AG10803 (cell line): ENCODE measurements at regions not wholly inside any gene's neighbourhood (a gene's known extent, or its start where the extent isn't known, plus 50 kb on each side); places are given as distances from the start of the nearest gene placed in this dataset.

Source experiments
- DNase-seq: peaks from one replicate; pipeline ENCODE4 v3.0.0; 2010; ENCODE audit warnings: low read depth
- H3K4me3 ChIP-seq: 2 replicates; pipeline ENCODE4 v1.5.1; 2011; ENCODE audit warnings: mild to moderate bottlenecking, low read length, control low read depth
- TF ChIP-seq, protein P1 (sequence below): conservative IDR thresholded peaks from 2 replicates; pipeline ENCODE4 v1.5.1; 2011; ENCODE audit warnings: mild to moderate bottlenecking, low read length, control low read depth, inconsistent platforms

DNA sequence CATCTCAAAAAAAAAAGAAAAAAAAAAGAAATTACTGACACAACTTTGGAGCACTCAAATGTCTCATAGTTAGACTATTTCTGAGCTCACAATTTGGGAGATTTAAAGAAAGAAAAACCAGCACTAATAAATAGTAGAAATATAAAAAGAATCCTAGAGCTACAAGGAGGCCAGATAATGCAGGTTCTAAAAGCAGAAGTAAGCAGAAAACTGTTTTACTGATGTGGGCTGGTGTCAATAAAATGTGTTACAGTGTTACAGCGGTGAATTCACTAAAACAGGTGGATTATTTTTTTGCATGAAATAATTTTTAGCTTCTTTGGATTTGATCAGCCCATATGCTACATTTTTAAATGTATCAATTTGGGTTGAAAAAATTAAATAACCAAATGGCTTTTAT is 375.9 kb downstream of the GPM6A start:
- H3K4me3 ChIP-seq = no peak overlapping the region
- no peak for DNase-seq
- TF ChIP-seq, protein P1, sequence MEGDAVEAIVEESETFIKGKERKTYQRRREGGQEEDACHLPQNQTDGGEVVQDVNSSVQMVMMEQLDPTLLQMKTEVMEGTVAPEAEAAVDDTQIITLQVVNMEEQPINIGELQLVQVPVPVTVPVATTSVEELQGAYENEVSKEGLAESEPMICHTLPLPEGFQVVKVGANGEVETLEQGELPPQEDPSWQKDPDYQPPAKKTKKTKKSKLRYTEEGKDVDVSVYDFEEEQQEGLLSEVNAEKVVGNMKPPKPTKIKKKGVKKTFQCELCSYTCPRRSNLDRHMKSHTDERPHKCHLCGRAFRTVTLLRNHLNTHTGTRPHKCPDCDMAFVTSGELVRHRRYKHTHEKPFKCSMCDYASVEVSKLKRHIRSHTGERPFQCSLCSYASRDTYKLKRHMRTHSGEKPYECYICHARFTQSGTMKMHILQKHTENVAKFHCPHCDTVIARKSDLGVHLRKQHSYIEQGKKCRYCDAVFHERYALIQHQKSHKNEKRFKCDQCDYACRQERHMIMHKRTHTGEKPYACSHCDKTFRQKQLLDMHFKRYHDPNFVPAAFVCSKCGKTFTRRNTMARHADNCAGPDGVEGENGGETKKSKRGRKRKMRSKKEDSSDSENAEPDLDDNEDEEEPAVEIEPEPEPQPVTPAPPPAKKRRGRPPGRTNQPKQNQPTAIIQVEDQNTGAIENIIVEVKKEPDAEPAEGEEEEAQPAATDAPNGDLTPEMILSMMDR = no peak

DNA sequence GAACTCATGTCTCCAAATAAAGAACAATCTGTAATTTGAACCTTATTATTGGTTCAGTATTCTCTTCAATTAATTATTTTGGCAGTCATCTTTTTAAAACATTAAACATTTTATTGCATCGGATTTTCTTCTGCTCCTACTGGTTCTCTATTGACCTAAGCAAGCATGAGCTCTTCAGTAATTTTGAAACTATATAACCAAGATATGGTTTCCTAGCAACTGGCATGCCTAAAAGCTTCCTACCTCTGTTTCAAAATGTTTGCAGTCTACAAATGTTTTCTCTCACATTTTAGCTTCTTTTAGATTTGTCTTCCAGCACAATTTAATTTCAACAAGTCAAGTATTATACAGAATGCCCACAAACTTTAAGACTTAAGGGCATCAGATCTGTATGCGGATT is 371.3 kb downstream of the GPM6A start:
- no peak for DNase-seq
- no peak overlapping the region for H3K4me3 ChIP-seq
- TF ChIP-seq, protein P1 = no peak

DNA sequence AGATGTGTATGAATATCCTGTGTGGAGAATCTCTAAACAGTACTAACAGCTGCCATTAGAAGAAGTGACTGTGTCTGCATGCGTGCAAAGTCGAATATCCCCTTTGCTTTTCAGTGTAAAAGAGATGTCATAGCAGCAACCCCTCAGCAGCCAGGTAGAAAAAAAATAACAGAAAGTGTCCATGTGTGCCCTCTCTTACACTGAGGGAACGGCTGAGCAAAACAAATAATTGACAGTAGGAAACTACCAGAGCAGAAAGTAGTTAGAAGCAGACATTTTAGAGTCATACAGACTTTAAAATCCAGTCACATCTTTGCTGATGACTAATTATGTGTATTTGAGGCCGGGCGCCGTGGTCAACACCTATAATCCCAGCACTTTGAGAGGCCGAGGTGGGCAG is 370.8 kb downstream of the GPM6A start:
- TF ChIP-seq, protein P1 = no peak
- DNase-seq = no peak
- no peak overlapping the region for H3K4me3 ChIP-seq

DNA sequence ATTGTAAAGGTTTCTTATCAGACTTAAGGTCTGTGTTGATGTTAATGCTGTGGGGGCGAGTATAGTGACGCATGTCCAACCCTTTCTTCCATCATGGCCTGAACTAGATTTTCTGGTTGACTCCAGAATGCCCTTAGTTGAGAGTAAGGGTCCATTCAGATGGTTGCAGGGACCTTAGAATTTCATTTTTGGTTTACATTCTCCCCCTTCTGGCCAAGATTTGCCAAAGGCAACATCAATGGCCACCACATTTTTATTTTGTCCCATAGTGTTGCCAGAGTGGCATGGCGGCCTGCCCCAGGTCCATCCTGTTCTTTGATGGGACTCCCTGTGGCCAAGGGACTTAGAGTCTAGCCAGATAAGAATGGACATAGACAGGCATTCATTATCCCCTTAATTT is 368.5 kb downstream of the GPM6A start:
- DNase-seq = no peak
- TF ChIP-seq, protein P1 = peak; percentile 16
- no peak overlapping the region for H3K4me3 ChIP-seq

DNA sequence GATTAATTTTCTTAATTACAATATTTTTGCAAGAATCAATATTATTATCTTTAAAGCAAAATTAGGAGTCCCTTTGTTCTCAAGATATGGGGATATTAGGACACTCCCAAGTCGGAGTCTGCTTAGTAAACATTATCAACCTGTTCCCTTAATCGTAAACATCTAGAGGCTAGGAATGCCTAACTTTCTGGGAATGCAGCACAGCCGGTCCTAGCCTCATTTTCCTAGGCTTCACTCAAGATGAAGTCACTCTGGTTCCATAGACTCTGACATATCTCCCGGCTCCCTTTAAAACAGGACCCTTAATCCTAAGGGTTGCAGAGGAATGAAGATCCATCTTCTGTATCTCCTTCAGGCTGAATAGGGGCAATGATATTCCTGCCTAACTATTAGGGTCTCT is 367.6 kb downstream of the GPM6A start:
- TF ChIP-seq, protein P1 = no peak

DNA sequence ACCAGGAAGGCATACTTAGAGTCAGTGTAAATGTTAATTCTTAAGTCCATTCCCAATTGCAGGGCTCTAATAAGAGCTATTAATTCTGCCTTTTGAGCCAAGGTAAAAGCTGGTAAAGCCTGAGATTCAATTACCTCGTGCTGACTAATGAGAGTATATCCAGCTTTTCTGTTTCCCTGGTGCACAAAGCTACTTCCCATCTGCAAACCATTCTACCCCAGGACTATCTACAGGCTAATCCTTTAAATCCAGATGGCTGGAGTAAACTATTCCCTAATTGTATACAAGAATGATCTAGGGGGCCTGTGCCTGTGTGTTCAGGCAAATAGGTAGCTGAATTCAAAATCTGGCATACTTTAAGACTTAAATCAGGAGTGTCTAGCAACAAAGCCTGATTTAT is 365.0 kb downstream of the GPM6A start:
- TF ChIP-seq, protein P1 = no peak
- no peak for DNase-seq
- H3K4me3 ChIP-seq = no peak overlapping the region

More for the DNA sequence above, 367.6 kb downstream of the GPM6A start:
- no peak for DNase-seq
- H3K4me3 ChIP-seq = no peak overlapping the region

DNA sequence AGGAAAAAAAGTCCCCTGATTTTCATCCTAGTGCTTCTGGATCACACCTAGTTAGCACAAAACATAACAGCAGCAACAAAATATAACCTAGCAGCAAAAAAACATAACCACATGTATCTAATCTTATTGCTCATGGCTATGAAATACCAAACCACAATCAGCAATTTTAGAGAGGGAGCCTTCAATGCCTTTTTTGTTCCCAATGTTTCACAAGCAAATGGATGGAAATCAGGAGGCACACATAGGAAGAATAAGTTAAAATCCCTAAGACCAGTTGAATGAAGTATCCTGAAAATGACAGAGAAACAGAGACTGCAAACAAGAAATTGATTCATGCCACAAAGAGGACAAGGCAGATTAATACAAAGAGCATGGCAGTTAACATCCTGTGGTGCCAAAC is 361.6 kb downstream of the GPM6A start:
- no peak overlapping the region for H3K4me3 ChIP-seq
- peak; percentile 12 for DNase-seq
- TF ChIP-seq, protein P1 = no peak
